ENCODE measurements at regions not wholly inside any gene's neighbourhood (a gene's known extent, or its start where the extent isn't known, plus 50 kb on each side); places are given as distances from the start of the nearest gene placed in this dataset.

GRCh38 chr18:24656050-24656449, 195.6 kb downstream of the HRH4 start:
- intact Hi-C loops (cut with DNase I) = no loop called here
- no peak for TF ChIP-seq POLR2A (IDR thresholded peaks at IDR 0.05; ENCODE audit: low read depth)
- no peak for TF ChIP-seq EP300 (IDR thresholded peaks at IDR 0.05)
- no peak for TF ChIP-seq POLR2AphosphoS5 (IDR thresholded peaks at IDR 0.05)
- no peak for TF ChIP-seq CTCF (IDR thresholded peaks at IDR 0.05)
- peaks cover 0 to 9% (median 6%) of the 10 kb centered on the region in 4 donors for H3K4me1 ChIP-seq
- peaks cover 0 to 5% (median 0%) of the 10 kb centered on the region in 4 donors for H3K9me3 ChIP-seq
- WGBS = 55% methylated on average over 4 of the region's 4 CpGs
- H3K27ac ChIP-seq (replicated peaks in 1 of 4) = no peak overlapping the region
- no peak for DNase-seq (ENCODE audit: extremely low spot score)
- no peak overlapping the region for H3K4me3 ChIP-seq
- no peaks in the 10 kb centered on the region for H3K27me3 ChIP-seq
- H3K36me3 ChIP-seq = no peaks in the 10 kb centered on the region

- WGBS = 78% methylated on average over 7 of the region's 7 CpGs
- H3K9me3 ChIP-seq = peaks cover 0 to under 1% (median 0%) of the 10 kb centered on the region in 4 donors
- H3K27me3 ChIP-seq = no peaks in the 10 kb centered on the region
- H3K4me3 ChIP-seq = no peak overlapping the region
- no peak overlapping the region for H3K27ac ChIP-seq (replicated peaks in 1 of 4)
- TF ChIP-seq EP300 (IDR thresholded peaks at IDR 0.05) (no peak), POLR2A (IDR thresholded peaks at IDR 0.05; ENCODE audit: low read depth) (no peak), POLR2AphosphoS5 (IDR thresholded peaks at IDR 0.05) (no peak), CTCF (IDR thresholded peaks at IDR 0.05) (no peak)
- no peaks in the 10 kb centered on the region for H3K36me3 ChIP-seq
- H3K4me1 ChIP-seq = peaks cover 0 to 10% (median 6%) of the 10 kb centered on the region in 4 donors
- peak; percentile 68 for DNase-seq (ENCODE audit: extremely low spot score)
- intact Hi-C loops (cut with DNase I) = no loop called here
Measured at GRCh38 chr18:24656551-24657443, 196.4 kb downstream of the HRH4 start.

GRCh38 chr18:24657444-24657842, 197.0 kb downstream of the HRH4 start:
- WGBS = 56% methylated on average over 4 of the region's 7 CpGs
- no peak for TF ChIP-seq EP300 (IDR thresholded peaks at IDR 0.05)
- no peak for TF ChIP-seq POLR2AphosphoS5 (IDR thresholded peaks at IDR 0.05)
- TF ChIP-seq POLR2A (IDR thresholded peaks at IDR 0.05; ENCODE audit: low read depth) = no peak
- no peak for TF ChIP-seq CTCF (IDR thresholded peaks at IDR 0.05)
- no peaks in the 10 kb centered on the region for H3K9me3 ChIP-seq
- peaks cover 0 to 10% (median 6%) of the 10 kb centered on the region in 4 donors for H3K4me1 ChIP-seq
- DNase-seq (ENCODE audit: extremely low spot score) = peak; percentile 90
- H3K4me3 ChIP-seq = no peak overlapping the region
- H3K27me3 ChIP-seq = peaks cover 0 to under 1% (median 0%) of the 10 kb centered on the region in 4 donors
- H3K27ac ChIP-seq (replicated peaks in 1 of 4) = no peak overlapping the region
- intact Hi-C loops (cut with DNase I) = no loop called here
- H3K36me3 ChIP-seq = no peaks in the 10 kb centered on the region

GRCh38 chr18:24658302-24658701, 197.9 kb downstream of the HRH4 start:
- no peaks in the 10 kb centered on the region for H3K9me3 ChIP-seq
- intact Hi-C loops (cut with DNase I) = no loop called here
- no peak for DNase-seq (ENCODE audit: extremely low spot score)
- no peak overlapping the region for H3K27ac ChIP-seq (replicated peaks in 1 of 4)
- 22% methylated on average over 1 of the region's 1 CpG for WGBS
- H3K36me3 ChIP-seq = no peaks in the 10 kb centered on the region
- H3K27me3 ChIP-seq = peaks cover 0 to 7% (median 0%) of the 10 kb centered on the region in 4 donors
- peaks cover 0 to 10% (median 6%) of the 10 kb centered on the region in 4 donors for H3K4me1 ChIP-seq
- no peak overlapping the region for H3K4me3 ChIP-seq
- TF ChIP-seq EP300 (IDR thresholded peaks at IDR 0.05) = no peak
- TF ChIP-seq CTCF (IDR thresholded peaks at IDR 0.05) = no peak
- no peak for TF ChIP-seq POLR2A (IDR thresholded peaks at IDR 0.05; ENCODE audit: low read depth)
- no peak for TF ChIP-seq POLR2AphosphoS5 (IDR thresholded peaks at IDR 0.05)
